ENCODE measurements at regions not wholly inside any gene's neighbourhood (a gene's known extent, or its start where the extent isn't known, plus 50 kb on each side); places are given as distances from the start of the nearest gene placed in this dataset.

- CTCF ChIA-PET, result no interaction called here
- no peaks in the 10 kb centered on the region for H3K36me3 Mint-ChIP-seq (ENCODE audit: insufficient read depth, unreplicated experiment)
- no peak for DNase-seq
- no peaks in the 10 kb centered on the region for H3K4me1 Mint-ChIP-seq (ENCODE audit: low read depth, unreplicated experiment)
- TF ChIP-seq CTCF (IDR thresholded peaks at IDR 0.05; ENCODE audit: unreplicated experiment), result no peak
- intact Hi-C loops (cut with micrococcal nuclease; ENCODE audit: unreplicated experiment), result no loop called here
- no TSS peak for BruUV-seq (replicated peaks)
- no peaks in the 10 kb centered on the region for H3K27me3 Mint-ChIP-seq (ENCODE audit: unreplicated experiment)
- H3K9me3 Mint-ChIP-seq (ENCODE audit: low read depth, unreplicated experiment), result peaks cover 16% of the 10 kb centered on the region
- no peak overlapping the region for H3K27ac Mint-ChIP-seq (ENCODE audit: unreplicated experiment)
- H3K4me3 Mint-ChIP-seq (ENCODE audit: low read depth, unreplicated experiment), result no peak overlapping the region
These were observed 268.2 kb upstream of the CRIM1 start for GRCh38 chr2:36087344-36087743.

GRCh38 chr2:36079793-36080192 is 275.8 kb upstream of the CRIM1 start:
- Mint-ChIP-seq H3K36me3 (ENCODE audit: insufficient read depth, unreplicated experiment) (no peaks in the 10 kb centered on the region), H3K9me3 (ENCODE audit: low read depth, unreplicated experiment) (peaks cover 5% of the 10 kb centered on the region), H3K4me1 (ENCODE audit: low read depth, unreplicated experiment) (no peaks in the 10 kb centered on the region), H3K27me3 (ENCODE audit: unreplicated experiment) (no peaks in the 10 kb centered on the region), H3K27ac (ENCODE audit: unreplicated experiment) (no peak overlapping the region), H3K4me3 (ENCODE audit: low read depth, unreplicated experiment) (no peak overlapping the region)
- no peak for DNase-seq
- no peak for TF ChIP-seq CTCF (IDR thresholded peaks at IDR 0.05; ENCODE audit: unreplicated experiment)
- CTCF ChIA-PET, result interaction anchor here (0.7 kb wide), 1 partner anchor 89 kb away, joined by 4 read pairs; no protein-coding TSS in a partner anchor
- BruUV-seq (replicated peaks), result no TSS peak
- intact Hi-C loops (cut with micrococcal nuclease; ENCODE audit: unreplicated experiment), result loop anchor here (10.0 kb wide), 1 partner anchor 245 kb away; no protein-coding TSS in a partner anchor

- no peak for TF ChIP-seq CTCF (IDR thresholded peaks at IDR 0.05; ENCODE audit: unreplicated experiment)
- no peaks in the 10 kb centered on the region for H3K27me3 Mint-ChIP-seq (ENCODE audit: unreplicated experiment)
- H3K9me3 Mint-ChIP-seq (ENCODE audit: low read depth, unreplicated experiment), result no peaks in the 10 kb centered on the region
- intact Hi-C loops (cut with micrococcal nuclease; ENCODE audit: unreplicated experiment), result loop anchor here (10.0 kb wide), 1 partner anchor 251 kb away; no protein-coding TSS in a partner anchor
- no peak overlapping the region for H3K4me3 Mint-ChIP-seq (ENCODE audit: low read depth, unreplicated experiment)
- no peak for DNase-seq
- no peak overlapping the region for H3K27ac Mint-ChIP-seq (ENCODE audit: unreplicated experiment)
- no TSS peak for BruUV-seq (replicated peaks)
- no peaks in the 10 kb centered on the region for H3K36me3 Mint-ChIP-seq (ENCODE audit: insufficient read depth, unreplicated experiment)
- CTCF ChIA-PET, result interaction anchor here (0.6 kb wide), 1 partner anchor 30 kb away, joined by 5 read pairs; no protein-coding TSS in a partner anchor
- no peaks in the 10 kb centered on the region for H3K4me1 Mint-ChIP-seq (ENCODE audit: low read depth, unreplicated experiment)
These were observed 281.6 kb upstream of the CRIM1 start for GRCh38 chr2:36074008-36074407.

- CTCF ChIA-PET, result no interaction called here
These were observed 283.9 kb upstream of the CRIM1 start for GRCh38 chr2:36071698-36072097.

More at GRCh38 chr2:36071698-36072097, 283.9 kb upstream of the CRIM1 start:
- no TSS peak for BruUV-seq (replicated peaks)
- no peaks in the 10 kb centered on the region for H3K4me1 Mint-ChIP-seq (ENCODE audit: low read depth, unreplicated experiment)
- no peaks in the 10 kb centered on the region for H3K27me3 Mint-ChIP-seq (ENCODE audit: unreplicated experiment)
- no peak overlapping the region for H3K4me3 Mint-ChIP-seq (ENCODE audit: low read depth, unreplicated experiment)
- intact Hi-C loops (cut with micrococcal nuclease; ENCODE audit: unreplicated experiment), result loop anchor here (10.0 kb wide), 1 partner anchor 253 kb away; no protein-coding TSS in a partner anchor
- no peak for TF ChIP-seq CTCF (IDR thresholded peaks at IDR 0.05; ENCODE audit: unreplicated experiment)
- no peak for DNase-seq
- no peaks in the 10 kb centered on the region for H3K9me3 Mint-ChIP-seq (ENCODE audit: low read depth, unreplicated experiment)
- H3K36me3 Mint-ChIP-seq (ENCODE audit: insufficient read depth, unreplicated experiment), result no peaks in the 10 kb centered on the region
- no peak overlapping the region for H3K27ac Mint-ChIP-seq (ENCODE audit: unreplicated experiment)
